ES-I3 (cell line): ENCODE measurements at regions not wholly inside any gene's neighbourhood (a gene's known extent, or its start where the extent isn't known, plus 50 kb on each side); places are given as distances from the start of the nearest gene placed in this dataset.

Source experiments
- H3K36me3 ChIP-seq: 2 replicates; pipeline ENCODE4 v1.6.1; 2013; ENCODE audit warnings: mild to moderate bottlenecking, low read length, control low read depth, moderate library complexity; ENCODE audit not compliant: insufficient read depth
- H3K4me1 ChIP-seq: 2 replicates; pipeline ENCODE4 v1.6.1; 2013; ENCODE audit warnings: mild to moderate bottlenecking, control low read depth, low read length; ENCODE audit not compliant: insufficient read depth
- H3K9ac ChIP-seq: 2 replicates; pipeline ENCODE4 v1.6.1; 2013; ENCODE audit warnings: low read depth, mild to moderate bottlenecking, low read length, moderate library complexity
- H3K9me3 ChIP-seq: 2 replicates; pipeline ENCODE4 v1.6.1; 2013; ENCODE audit warnings: mild to moderate bottlenecking, low read length, moderate library complexity; ENCODE audit not compliant: control insufficient read depth, insufficient read depth

DNA sequence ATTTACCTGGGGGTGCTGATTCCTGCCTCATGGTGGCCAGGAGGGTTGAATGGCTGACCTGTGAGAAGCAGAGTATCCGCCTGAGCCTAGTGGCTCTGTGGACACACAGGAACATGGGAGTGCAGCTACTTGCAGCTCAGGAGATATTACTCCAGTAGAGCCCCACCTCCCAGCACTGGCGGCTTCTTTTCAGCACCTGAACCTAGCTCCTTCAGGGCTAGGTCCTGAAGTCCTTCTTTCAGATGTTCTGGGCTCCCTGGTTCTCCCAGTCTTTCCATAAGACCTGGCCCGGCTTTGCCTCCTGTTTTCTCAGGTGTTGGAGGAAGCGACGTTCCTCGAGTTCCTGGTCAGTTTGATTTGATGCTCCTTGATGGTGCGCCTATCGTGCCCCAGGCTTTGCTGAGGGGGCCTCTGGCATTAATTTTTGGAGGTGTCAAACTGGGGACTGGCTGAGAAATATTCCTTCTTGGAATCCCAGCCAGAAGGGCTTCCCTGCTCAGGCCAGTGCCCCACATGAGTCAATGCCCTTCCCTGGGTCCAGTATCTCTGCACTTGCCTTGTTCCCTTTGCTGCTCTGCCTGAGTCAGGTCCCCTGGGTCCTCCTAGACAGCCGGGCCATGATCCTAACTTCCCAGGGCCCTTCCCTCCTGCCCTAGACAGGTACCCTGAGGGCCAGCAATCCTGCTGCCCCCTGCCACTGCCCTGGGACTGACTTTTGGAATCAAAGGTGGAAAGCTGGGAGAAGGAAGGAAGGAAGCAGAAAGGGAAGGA, 110.7 kb upstream of the HAAO start:
- H3K36me3 ChIP-seq = no peaks in the 10 kb centered on the region
- no peak overlapping the region for H3K9ac ChIP-seq
- H3K9me3 ChIP-seq = no peaks in the 10 kb centered on the region
- peaks cover 12% of the 10 kb centered on the region; the same call in 1 of the 2 replicates for H3K4me1 ChIP-seq

DNA sequence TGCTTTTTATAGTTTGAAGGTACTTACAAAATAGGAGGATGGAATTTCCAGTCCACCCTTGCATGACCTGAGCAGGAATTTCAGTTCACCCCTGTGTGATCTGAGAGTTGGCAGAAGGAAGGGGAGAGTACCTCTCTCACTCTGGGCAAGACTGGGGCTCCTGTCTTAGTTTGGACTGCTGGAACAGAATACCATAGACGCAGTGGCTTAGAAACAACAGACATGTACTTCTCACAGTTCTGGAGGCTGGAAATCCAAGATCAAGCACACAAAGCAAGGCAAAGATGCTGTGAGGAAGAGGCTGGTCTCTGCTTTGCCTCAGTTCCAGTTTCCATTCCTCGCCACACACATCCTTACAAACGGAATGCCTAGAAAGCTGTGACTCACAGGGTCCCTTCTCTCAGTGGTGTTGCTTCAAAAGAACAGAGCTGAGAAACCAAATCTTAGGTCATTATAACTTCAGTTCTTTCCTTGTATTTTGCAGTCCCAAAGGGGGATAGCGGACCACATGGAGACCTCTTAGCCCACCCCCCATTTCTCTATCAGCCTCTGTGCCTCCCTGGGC, 108.8 kb upstream of the HAAO start:
- no peaks in the 10 kb centered on the region; the same call in 1 of the 2 replicates for H3K9me3 ChIP-seq
- peaks cover 3% of the 10 kb centered on the region; the same call in 1 of the 2 replicates for H3K4me1 ChIP-seq
- H3K9ac ChIP-seq = no peak overlapping the region
- no peaks in the 10 kb centered on the region for H3K36me3 ChIP-seq

DNA sequence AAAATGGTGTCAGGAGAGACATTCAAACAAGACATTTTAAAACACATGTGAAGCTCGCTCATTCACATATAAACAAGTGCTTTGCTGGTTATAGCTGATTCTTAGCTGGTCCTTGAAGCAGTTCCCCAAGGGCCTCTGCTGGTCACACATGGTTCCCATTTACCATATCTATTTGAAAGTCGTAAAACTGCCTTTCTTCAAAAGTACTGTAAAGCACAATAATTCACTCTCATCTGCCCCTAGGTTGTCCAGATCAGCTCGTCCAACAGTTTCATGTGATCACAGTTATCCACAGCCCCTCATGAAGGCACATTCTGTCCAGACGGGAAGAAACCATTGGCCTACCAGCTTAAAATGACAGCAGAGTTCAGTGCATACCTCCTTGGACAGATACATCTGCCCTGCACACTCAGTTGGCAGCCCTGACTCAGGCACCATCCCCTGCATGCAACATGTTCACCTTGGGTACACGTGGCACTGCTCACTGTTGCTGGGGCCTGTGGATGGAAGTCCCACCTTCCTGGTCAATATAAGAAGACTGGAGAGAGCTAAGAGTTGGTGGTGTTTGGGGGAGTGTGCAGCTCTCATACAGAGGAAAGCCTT, 108.0 kb upstream of the HAAO start:
- Histone ChIP-seq H3K9ac (no peak overlapping the region), H3K9me3 (no peaks in the 10 kb centered on the region; the same call in 1 of the 2 replicates), H3K4me1 (no peaks in the 10 kb centered on the region; the same call in 1 of the 2 replicates), H3K36me3 (no peaks in the 10 kb centered on the region)

DNA sequence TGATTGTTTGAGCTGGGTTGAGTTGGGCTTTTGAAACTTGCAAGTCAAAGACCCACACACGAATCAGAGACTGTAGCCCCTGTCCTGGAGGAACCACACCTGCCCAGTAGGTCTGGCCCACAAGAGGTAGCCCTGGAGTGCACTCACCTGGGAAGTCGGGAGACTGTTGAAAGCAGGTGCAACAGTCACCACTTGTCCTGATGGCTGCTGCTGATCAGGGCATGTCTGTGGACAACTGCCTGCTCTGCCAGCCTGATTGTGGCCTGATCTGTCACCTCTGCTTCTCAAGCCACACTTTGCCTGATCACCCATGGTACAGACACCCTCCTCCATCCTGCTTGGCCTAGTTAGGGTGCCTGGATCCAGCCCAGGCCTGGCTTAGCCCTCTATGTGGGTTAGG, 105.0 kb upstream of the HAAO start:
- Histone ChIP-seq H3K9ac (no peak overlapping the region), H3K36me3 (no peaks in the 10 kb centered on the region), H3K4me1 (no peaks in the 10 kb centered on the region), H3K9me3 (no peaks in the 10 kb centered on the region; the same call in 1 of the 2 replicates)

DNA sequence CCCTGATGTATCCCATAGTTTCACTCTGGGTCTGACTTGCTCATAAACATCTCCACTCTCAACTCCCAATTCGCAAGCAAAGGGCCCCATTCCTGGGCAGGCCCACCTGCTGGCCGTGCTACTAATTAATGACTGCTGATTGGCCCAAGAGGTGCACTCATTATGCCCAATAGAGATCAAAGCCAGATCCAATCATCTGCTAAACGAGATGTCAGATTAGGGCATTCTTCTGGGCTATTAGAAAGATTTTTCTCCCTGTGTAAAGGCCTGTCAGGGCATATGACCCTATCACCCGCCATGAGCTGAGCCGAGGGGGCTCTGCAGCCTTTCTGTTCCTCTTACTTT, 103.4 kb upstream of the HAAO start:
- H3K36me3 ChIP-seq = no peaks in the 10 kb centered on the region
- H3K4me1 ChIP-seq = no peaks in the 10 kb centered on the region
- H3K9me3 ChIP-seq = no peaks in the 10 kb centered on the region; the same call in 1 of the 2 replicates
- no peak overlapping the region for H3K9ac ChIP-seq

DNA sequence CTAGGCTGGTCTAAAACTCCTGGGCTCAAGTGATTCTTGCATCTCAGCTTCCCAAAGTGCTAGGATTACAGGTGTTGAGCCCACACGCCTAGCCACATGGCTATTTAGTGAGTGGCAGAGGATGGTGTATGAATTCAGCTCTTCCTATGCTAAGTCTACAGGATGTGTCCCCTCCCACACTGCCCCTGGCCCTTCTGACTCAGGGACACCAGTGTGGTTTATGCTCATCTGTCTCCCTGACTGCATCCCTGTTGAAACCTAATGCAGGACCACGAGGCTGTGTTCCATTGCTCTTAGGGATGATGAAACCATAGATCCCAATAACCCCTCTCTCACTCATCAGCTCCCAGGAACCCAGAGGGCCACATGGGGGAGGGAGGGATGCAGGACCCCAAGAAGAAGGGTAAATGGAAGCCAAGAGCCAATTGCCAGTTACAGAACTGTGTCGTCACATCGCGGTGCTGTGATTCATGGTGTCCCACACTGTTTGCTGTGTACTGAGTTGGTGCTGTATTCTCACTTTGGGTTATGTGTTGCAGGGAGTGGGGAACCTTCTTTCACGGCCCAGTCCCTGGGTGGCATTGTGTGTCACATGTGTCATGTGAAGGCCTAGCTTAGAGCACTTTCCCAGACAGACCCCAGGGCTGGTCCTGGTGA, 102.9 kb upstream of the HAAO start:
- H3K36me3 ChIP-seq = no peaks in the 10 kb centered on the region
- H3K4me1 ChIP-seq = no peaks in the 10 kb centered on the region
- H3K9ac ChIP-seq = no peak overlapping the region
- peaks cover 2% of the 10 kb centered on the region; the same call in 1 of the 2 replicates for H3K9me3 ChIP-seq

DNA sequence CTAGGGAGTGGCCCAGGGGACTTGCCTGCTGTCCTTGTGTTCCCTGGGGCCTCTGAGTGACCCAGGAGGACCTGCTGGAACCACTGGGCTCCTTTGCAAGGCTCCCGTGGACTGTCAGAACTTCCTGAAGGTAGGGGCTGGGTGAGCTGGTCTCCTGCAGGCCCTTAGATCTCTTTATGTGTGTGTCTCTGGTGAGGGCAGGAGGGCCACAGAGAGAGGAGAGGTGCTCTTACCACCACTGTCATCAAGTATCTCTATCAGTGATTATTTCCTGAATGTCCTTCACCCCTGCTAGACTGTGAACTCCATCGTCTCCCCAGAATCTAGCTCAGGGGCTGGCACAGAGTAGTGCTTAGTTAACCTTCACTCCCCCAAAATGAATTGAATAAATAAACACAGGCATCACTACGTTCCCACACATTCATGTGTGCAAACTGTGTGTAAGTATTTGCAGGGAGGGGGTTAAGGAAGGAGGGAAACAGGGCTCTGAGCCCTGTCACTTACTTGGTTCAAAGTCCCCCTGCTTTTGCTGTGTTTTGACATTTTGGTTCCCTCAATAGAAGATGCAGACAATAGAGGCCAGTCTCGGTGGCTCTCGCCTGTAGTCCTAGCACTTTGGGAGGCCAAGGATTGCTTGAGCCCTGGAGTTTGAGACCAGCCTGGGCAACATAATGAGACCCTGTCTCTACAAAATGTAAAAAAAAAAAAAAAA, 100.8 kb upstream of the HAAO start:
- H3K9me3 ChIP-seq = peaks cover 8% of the 10 kb centered on the region; the same call in 1 of the 2 replicates
- H3K4me1 ChIP-seq = no peaks in the 10 kb centered on the region
- no peak overlapping the region for H3K9ac ChIP-seq
- H3K36me3 ChIP-seq = no peaks in the 10 kb centered on the region

DNA sequence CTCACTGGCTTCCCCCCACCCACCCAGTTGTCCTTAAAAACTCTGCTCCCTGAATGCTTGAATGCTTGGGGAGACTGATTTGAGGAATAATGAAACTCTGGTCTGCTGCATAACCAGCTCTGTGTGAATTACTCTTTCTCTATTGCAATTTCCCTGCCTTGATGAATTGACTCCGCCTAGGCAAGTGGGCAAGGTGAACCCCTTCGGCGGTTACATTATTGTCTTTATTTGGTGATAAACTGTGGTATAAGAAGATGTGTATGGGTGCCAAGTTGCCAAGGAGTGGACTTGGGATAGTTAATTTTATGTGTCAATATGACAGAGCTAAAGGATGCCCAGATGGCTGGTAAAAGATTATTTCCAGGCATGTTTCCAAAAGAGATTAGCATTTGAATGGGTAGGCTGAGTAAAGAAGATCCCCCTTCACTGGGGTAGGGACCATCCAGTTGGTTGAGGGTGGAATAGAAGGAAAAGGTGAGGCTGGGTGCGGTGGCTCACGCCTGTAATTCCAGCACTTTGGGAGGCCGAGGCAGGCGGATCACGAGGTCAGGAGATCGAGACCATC, 98.5 kb upstream of the HAAO start:
- Histone ChIP-seq H3K4me1 (no peaks in the 10 kb centered on the region), H3K9ac (no peak overlapping the region), H3K9me3 (peaks cover 8% of the 10 kb centered on the region; the same call in 1 of the 2 replicates), H3K36me3 (no peaks in the 10 kb centered on the region)

DNA sequence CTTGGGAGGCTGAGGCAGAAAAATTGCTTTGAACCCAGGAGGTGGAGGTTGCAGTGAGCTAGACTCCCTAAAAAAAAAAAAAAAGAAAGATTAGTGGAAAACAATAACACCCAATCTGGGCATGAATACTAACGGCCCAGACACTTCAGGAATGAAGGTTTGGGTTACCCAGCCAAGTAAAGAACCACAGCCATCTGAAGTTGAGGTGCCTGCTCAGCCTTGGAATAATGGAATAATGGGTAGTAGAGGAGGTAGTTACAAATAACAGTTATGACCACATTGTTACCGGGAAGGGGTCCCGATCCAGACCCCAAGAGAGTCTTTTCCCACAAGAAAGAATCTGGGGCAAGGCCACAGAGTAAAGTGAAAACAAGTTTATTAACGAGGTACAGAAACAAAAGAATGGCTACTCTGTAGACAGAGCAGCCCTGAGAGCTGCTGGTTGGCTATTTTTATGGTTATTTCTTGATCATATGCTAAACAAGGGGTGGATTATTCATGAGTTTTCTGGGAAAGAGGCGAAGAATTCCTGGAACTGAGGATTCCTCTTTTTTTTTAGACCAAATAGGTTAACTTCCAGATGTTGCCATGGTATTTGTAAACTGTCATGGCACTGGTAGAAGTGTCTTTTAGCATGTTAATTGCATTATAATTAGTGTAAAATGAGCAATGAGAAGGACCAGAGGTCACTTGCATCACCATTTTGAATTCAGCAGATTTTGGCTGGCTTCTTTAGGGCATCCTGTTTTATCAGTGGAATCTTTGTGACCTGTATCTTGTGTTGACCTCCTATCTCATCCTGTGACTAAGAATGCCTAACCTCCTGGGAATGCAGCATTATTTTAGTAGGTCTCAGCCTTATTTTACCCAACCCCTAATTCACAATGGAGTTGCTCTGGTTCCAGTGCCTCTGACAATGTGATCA, 96.2 kb upstream of the HAAO start:
- Histone ChIP-seq H3K36me3 (no peaks in the 10 kb centered on the region), H3K9ac (no peak overlapping the region), H3K4me1 (no peaks in the 10 kb centered on the region), H3K9me3 (peaks cover 8% of the 10 kb centered on the region; the same call in 1 of the 2 replicates)

DNA sequence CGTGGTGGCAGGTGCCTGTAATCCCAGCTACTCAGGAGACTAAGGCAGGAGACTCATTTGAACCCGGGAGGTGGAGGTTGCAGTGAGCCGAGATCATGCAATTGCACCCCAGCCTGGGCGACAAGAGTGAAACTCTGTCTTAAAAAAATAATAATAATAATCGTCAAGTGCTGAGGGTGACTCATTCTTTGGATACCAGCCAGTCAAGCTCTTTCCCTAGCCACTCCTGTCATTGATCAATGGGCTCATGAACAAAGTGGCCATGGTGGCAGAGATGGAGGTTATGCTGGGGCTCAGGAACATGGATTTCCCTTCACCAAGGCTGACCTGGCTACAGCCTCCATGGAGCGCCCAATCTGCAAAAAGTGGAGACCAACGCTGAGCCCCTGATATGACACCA, 94.5 kb upstream of the HAAO start:
- H3K9me3 ChIP-seq = peaks cover 8% of the 10 kb centered on the region; the same call in 1 of the 2 replicates
- H3K36me3 ChIP-seq = no peaks in the 10 kb centered on the region
- no peaks in the 10 kb centered on the region for H3K4me1 ChIP-seq
- no peak overlapping the region for H3K9ac ChIP-seq

DNA sequence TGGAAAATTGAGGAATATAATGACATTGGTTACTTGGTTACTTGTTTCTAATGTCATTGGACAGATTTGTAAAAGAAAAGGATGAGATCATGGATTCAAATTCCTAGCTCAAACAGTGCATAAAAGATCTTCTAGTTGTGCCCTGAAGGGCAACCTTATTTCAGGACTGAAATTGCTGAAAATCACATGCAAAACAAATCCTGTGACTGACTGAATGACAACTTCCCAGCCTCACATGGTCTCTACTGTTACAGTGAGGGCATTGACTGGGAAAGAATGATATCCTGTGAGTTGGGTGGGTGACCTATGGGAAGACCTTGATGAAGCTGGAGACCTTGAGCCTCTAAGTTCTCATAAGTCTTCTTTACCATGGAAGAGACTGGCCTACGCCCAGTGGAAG, 90.4 kb upstream of the HAAO start:
- no peak overlapping the region for H3K9ac ChIP-seq
- no peaks in the 10 kb centered on the region for H3K9me3 ChIP-seq
- no peaks in the 10 kb centered on the region for H3K36me3 ChIP-seq
- H3K4me1 ChIP-seq = no peaks in the 10 kb centered on the region

DNA sequence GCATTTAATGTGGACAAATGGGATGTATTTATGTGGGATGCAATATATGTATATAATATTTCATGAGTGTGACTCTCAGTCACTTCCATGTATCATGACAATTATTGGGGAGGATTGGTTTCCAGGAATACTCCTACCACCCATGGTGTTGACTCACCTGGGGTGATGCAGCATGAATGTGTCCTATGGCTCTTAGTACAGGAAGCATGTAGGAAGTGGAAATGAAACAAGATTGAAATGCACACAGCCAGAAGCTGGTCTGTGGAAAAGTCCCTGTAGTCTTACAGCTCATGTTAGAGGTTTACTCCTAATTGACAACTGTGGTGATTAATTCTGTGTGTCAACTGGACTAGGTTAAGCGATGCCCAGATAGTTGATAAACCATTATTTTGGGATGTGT, 89.3 kb upstream of the HAAO start:
- H3K36me3 ChIP-seq = no peaks in the 10 kb centered on the region
- H3K4me1 ChIP-seq = no peaks in the 10 kb centered on the region
- H3K9me3 ChIP-seq = no peaks in the 10 kb centered on the region
- no peak overlapping the region for H3K9ac ChIP-seq
